ENCODE measurements at regions not wholly inside any gene's neighbourhood (a gene's known extent, or its start where the extent isn't known, plus 50 kb on each side); places are given as distances from the start of the nearest gene placed in this dataset.

- TF ChIP-seq POLR2A (IDR thresholded peaks at IDR 0.05): no peak
- no peak for TF ChIP-seq CTCF (IDR thresholded peaks at IDR 0.05)
- no peak for DNase-seq
- Histone ChIP-seq H3K4me1 (no peaks in the 10 kb centered on the region), H3K27ac (no peak overlapping the region), H3K4me3 (no peak overlapping the region), H3K27me3 (no peaks in the 10 kb centered on the region), H3K36me3 (no peaks in the 10 kb centered on the region), H3K9me3 (no peaks in the 10 kb centered on the region)
These were observed 415.7 kb downstream of the EPM2A start for GRCh38 chr6:145319605-145320004.

GRCh38 chr6:145323646-145324045, 411.7 kb downstream of the EPM2A start:
- no peaks in the 10 kb centered on the region for H3K9me3 ChIP-seq
- H3K27ac ChIP-seq: no peak overlapping the region
- no peaks in the 10 kb centered on the region for H3K27me3 ChIP-seq
- H3K36me3 ChIP-seq: no peaks in the 10 kb centered on the region
- TF ChIP-seq POLR2A (IDR thresholded peaks at IDR 0.05) (no peak), CTCF (IDR thresholded peaks at IDR 0.05) (no peak)
- H3K4me1 ChIP-seq: no peaks in the 10 kb centered on the region
- H3K4me3 ChIP-seq: no peak overlapping the region
- no peak for DNase-seq

- H3K27ac ChIP-seq: no peak overlapping the region
- no peak overlapping the region for H3K4me3 ChIP-seq
- H3K27me3 ChIP-seq: no peaks in the 10 kb centered on the region
- H3K4me1 ChIP-seq: no peaks in the 10 kb centered on the region
- H3K9me3 ChIP-seq: no peaks in the 10 kb centered on the region
- no peaks in the 10 kb centered on the region for H3K36me3 ChIP-seq
- TF ChIP-seq POLR2A (IDR thresholded peaks at IDR 0.05): no peak
- TF ChIP-seq CTCF (IDR thresholded peaks at IDR 0.05): no peak
- no peak for DNase-seq
These were observed 407.7 kb downstream of the EPM2A start for GRCh38 chr6:145327586-145327985.

GRCh38 chr6:145329257-145329656, 406.1 kb downstream of the EPM2A start:
- DNase-seq: no peak
- Histone ChIP-seq H3K4me3 (no peak overlapping the region), H3K27ac (no peak overlapping the region)

GRCh38 chr6:145331066-145331465, 404.3 kb downstream of the EPM2A start:
- Histone ChIP-seq H3K27me3 (no peaks in the 10 kb centered on the region), H3K4me1 (no peaks in the 10 kb centered on the region), H3K9me3 (no peaks in the 10 kb centered on the region), H3K4me3 (no peak overlapping the region), H3K27ac (no peak overlapping the region), H3K36me3 (no peaks in the 10 kb centered on the region)
- DNase-seq: no peak
- TF ChIP-seq POLR2A (IDR thresholded peaks at IDR 0.05) (no peak), CTCF (IDR thresholded peaks at IDR 0.05) (no peak)

More at GRCh38 chr6:145329257-145329656, 406.1 kb downstream of the EPM2A start:
- no peaks in the 10 kb centered on the region for H3K9me3 ChIP-seq
- H3K4me1 ChIP-seq: no peaks in the 10 kb centered on the region
- H3K27me3 ChIP-seq: no peaks in the 10 kb centered on the region
- TF ChIP-seq POLR2A (IDR thresholded peaks at IDR 0.05) (no peak), CTCF (IDR thresholded peaks at IDR 0.05) (no peak)
- H3K36me3 ChIP-seq: no peaks in the 10 kb centered on the region

- DNase-seq: no peak
- Histone ChIP-seq H3K9me3 (no peaks in the 10 kb centered on the region), H3K4me3 (no peak overlapping the region), H3K36me3 (no peaks in the 10 kb centered on the region), H3K27me3 (no peaks in the 10 kb centered on the region), H3K27ac (no peak overlapping the region), H3K4me1 (no peaks in the 10 kb centered on the region)
- no peak for TF ChIP-seq POLR2A (IDR thresholded peaks at IDR 0.05)
- TF ChIP-seq CTCF (IDR thresholded peaks at IDR 0.05): no peak
These were observed 403.3 kb downstream of the EPM2A start for GRCh38 chr6:145332011-145332410.

All from Peyer's patch (tissue), 4 donors.